ENCODE measurements at regions not wholly inside any gene's neighbourhood (a gene's known extent, or its start where the extent isn't known, plus 50 kb on each side); places are given as distances from the start of the nearest gene placed in this dataset.

DNA sequence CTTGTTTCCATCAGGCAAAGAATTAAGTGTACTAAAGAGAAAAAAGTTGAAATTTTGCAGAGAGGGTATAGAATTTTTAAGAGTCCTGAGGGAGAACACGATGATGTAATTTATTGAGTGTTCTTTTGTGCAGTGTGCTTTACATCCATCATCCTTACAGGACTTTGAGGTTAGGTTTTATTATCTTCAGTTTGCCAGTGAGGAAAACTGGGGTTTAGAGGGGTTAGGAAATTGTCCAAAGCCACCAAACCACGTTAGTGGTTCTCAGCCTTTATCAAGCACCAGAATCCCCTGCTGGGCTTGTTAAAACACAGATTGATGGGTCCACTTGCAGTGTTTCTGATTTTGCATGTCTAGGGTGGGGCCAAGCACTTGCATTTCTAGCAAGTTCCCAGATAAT is 277.5 kb downstream of the KCNS3 start:
- TF ChIP-seq, protein P1, sequence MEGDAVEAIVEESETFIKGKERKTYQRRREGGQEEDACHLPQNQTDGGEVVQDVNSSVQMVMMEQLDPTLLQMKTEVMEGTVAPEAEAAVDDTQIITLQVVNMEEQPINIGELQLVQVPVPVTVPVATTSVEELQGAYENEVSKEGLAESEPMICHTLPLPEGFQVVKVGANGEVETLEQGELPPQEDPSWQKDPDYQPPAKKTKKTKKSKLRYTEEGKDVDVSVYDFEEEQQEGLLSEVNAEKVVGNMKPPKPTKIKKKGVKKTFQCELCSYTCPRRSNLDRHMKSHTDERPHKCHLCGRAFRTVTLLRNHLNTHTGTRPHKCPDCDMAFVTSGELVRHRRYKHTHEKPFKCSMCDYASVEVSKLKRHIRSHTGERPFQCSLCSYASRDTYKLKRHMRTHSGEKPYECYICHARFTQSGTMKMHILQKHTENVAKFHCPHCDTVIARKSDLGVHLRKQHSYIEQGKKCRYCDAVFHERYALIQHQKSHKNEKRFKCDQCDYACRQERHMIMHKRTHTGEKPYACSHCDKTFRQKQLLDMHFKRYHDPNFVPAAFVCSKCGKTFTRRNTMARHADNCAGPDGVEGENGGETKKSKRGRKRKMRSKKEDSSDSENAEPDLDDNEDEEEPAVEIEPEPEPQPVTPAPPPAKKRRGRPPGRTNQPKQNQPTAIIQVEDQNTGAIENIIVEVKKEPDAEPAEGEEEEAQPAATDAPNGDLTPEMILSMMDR (IDR thresholded peaks at IDR 0.05; ENCODE audit: control insufficient read depth, insufficient read depth, low read depth, low read length, missing control alignments), result no peak
- H3K4me3 ChIP-seq (ENCODE audit: control insufficient read depth, low read depth, low read length), result no peak overlapping the region
- no peak for DNase-seq (ENCODE audit: low read depth)

GRCh38 chr2:18154812-18155211 is 276.3 kb downstream of the KCNS3 start:
- TF ChIP-seq, protein P1 (IDR thresholded peaks at IDR 0.05; ENCODE audit: control insufficient read depth, insufficient read depth, low read depth, low read length, missing control alignments), result peak; percentile 19
- no peak overlapping the region for H3K4me3 ChIP-seq (ENCODE audit: control insufficient read depth, low read depth, low read length)
- no peak for DNase-seq (ENCODE audit: low read depth)

GRCh38 chr2:18154259-18154658 is 275.8 kb downstream of the KCNS3 start:
- DNase-seq (ENCODE audit: low read depth), result no peak
- H3K4me3 ChIP-seq (ENCODE audit: control insufficient read depth, low read depth, low read length), result no peak overlapping the region
- TF ChIP-seq, protein P1 (IDR thresholded peaks at IDR 0.05; ENCODE audit: control insufficient read depth, insufficient read depth, low read depth, low read length, missing control alignments), result no peak

- no peak for DNase-seq (ENCODE audit: low read depth)
- no peak overlapping the region for H3K4me3 ChIP-seq (ENCODE audit: control insufficient read depth, low read depth, low read length)
- TF ChIP-seq, protein P1 (IDR thresholded peaks at IDR 0.05; ENCODE audit: control insufficient read depth, insufficient read depth, low read depth, low read length, missing control alignments), result no peak
These were observed 275.3 kb downstream of the KCNS3 start for GRCh38 chr2:18153741-18154140.

- DNase-seq (ENCODE audit: low read depth), result no peak
- TF ChIP-seq, protein P1 (IDR thresholded peaks at IDR 0.05; ENCODE audit: control insufficient read depth, insufficient read depth, low read depth, low read length, missing control alignments), result no peak
- no peak overlapping the region for H3K4me3 ChIP-seq (ENCODE audit: control insufficient read depth, low read depth, low read length)
These were observed 272.8 kb downstream of the KCNS3 start for GRCh38 chr2:18151237-18151636.

DNA sequence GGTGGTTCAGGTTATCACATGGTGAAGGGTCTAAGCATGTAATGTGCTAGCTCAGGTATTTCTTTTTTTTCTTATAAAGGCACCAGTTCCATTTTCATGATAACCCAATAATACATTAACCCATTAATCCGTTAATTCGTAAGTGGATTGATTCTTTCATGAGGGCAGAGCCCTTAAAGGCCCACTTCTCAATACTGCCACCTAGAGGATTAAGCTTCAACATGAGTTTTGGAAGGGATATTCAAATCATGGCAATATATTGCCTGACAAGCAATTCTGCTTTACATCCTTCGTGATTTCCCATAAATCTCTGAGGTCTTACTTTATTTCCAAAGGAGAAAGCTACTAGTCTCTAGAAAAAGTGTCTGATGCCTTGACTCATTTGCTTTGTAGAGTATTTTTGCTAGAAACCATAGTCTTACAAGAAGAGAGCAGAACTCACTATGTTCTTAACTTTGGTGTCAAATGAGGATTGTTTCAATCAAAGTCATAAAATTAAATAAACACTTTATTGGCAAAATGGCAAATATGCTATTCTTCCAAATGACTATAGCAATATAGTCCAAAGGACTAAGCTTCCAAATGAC is 271.3 kb downstream of the KCNS3 start:
- TF ChIP-seq, protein P1 (IDR thresholded peaks at IDR 0.05; ENCODE audit: control insufficient read depth, insufficient read depth, low read depth, low read length, missing control alignments), result peak; percentile 76
- no peak for DNase-seq (ENCODE audit: low read depth)
- no peak overlapping the region for H3K4me3 ChIP-seq (ENCODE audit: control insufficient read depth, low read depth, low read length)

Data from AG09309 (cell line).